ENCODE measurements at regions not wholly inside any gene's neighbourhood (a gene's known extent, or its start where the extent isn't known, plus 50 kb on each side); places are given as distances from the start of the nearest gene placed in this dataset.

DNA sequence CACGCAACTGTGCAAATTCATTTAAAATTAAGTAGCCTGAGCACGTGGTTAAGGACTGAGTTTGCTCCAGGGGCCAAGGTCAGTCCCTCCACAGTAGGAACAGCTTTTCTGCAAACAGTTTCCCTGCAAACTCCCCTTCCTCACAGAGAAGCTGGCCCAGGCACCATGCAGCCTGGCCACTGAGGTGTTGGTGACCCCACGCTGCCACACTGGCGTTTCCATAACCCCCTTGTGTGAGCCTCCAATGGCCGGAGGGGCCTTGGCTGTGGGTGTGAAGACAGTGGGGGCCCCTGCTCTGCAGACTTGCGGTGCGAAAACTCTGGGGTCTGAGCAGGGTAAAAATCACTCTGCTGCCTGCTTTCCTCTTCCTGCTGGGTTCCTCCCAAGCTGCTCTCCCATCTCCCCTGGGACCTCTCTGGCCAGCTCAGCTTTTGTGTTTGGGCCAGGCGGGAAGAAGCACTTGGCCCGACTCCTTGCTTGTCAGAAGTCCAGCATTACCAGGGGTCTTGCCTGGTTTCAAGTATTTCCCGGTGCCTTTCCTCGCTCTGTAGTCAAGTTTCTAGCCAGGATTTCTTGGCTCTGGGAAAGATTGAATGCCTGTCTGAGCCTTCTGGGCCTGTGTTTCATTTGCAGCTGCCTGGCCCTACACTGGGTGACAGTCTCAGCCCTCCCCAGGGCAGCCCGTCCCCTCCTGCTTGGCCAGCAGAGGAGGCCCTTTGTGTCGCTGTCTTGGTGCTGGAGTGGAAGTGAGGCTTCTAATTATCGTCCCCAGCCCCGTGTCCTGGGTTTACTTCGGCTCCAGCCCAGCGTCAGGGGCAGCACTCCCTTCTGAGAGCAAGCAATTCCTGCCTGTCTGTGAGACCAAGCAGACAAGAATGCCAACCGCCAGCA, 131.4 kb upstream of the SLC1A4 start:
- no peaks in the 10 kb centered on the region for H3K36me3 Mint-ChIP-seq
- no peak overlapping the region for H3K27ac Mint-ChIP-seq
- H3K27me3 Mint-ChIP-seq (ENCODE audit: low read depth) = peaks cover 27% of the 10 kb centered on the region
- ChIA-PET CTCF (interaction anchor here (1.1 to 3.3 kb wide), 6 partner anchors 10 to 527 kb away, joined by 3 to 18 read pairs (median 8); partner anchors contain the start of gene SERTAD2), POLR2A (interaction anchor here (1.3 to 2.4 kb wide), 3 partner anchors 107 to 213 kb away, joined by 3 to 12 read pairs (median 7); partner anchors contain the start of gene SERTAD2)
- H3K9me3 Mint-ChIP-seq = no peaks in the 10 kb centered on the region
- DNase-seq (ENCODE audit: low spot score) (no peak), ATAC-seq (no peak)
- H3K4me1 Mint-ChIP-seq = peaks cover 23% of the 10 kb centered on the region
- H3K4me3 Mint-ChIP-seq = no peak overlapping the region
- TF ChIP-seq, protein P1, sequence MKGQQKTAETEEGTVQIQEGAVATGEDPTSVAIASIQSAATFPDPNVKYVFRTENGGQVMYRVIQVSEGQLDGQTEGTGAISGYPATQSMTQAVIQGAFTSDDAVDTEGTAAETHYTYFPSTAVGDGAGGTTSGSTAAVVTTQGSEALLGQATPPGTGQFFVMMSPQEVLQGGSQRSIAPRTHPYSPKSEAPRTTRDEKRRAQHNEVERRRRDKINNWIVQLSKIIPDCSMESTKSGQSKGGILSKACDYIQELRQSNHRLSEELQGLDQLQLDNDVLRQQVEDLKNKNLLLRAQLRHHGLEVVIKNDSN (CRISPR knock-in tag; IDR thresholded peaks at IDR 0.05) = no peak
- TF ChIP-seq, protein P2, sequence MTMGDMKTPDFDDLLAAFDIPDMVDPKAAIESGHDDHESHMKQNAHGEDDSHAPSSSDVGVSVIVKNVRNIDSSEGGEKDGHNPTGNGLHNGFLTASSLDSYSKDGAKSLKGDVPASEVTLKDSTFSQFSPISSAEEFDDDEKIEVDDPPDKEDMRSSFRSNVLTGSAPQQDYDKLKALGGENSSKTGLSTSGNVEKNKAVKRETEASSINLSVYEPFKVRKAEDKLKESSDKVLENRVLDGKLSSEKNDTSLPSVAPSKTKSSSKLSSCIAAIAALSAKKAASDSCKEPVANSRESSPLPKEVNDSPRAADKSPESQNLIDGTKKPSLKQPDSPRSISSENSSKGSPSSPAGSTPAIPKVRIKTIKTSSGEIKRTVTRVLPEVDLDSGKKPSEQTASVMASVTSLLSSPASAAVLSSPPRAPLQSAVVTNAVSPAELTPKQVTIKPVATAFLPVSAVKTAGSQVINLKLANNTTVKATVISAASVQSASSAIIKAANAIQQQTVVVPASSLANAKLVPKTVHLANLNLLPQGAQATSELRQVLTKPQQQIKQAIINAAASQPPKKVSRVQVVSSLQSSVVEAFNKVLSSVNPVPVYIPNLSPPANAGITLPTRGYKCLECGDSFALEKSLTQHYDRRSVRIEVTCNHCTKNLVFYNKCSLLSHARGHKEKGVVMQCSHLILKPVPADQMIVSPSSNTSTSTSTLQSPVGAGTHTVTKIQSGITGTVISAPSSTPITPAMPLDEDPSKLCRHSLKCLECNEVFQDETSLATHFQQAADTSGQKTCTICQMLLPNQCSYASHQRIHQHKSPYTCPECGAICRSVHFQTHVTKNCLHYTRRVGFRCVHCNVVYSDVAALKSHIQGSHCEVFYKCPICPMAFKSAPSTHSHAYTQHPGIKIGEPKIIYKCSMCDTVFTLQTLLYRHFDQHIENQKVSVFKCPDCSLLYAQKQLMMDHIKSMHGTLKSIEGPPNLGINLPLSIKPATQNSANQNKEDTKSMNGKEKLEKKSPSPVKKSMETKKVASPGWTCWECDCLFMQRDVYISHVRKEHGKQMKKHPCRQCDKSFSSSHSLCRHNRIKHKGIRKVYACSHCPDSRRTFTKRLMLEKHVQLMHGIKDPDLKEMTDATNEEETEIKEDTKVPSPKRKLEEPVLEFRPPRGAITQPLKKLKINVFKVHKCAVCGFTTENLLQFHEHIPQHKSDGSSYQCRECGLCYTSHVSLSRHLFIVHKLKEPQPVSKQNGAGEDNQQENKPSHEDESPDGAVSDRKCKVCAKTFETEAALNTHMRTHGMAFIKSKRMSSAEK (CRISPR knock-in tag; IDR thresholded peaks at IDR 0.05; ENCODE audit: borderline replicate concordance) = no peak
- TF ChIP-seq RELA (CRISPR knock-in tag; IDR thresholded peaks at IDR 0.05; ENCODE audit: borderline replicate concordance) (no peak), TCF7 (CRISPR knock-in tag; IDR thresholded peaks at IDR 0.05; ENCODE audit: low read depth) (no peak), ZNF219 (CRISPR knock-in tag; IDR thresholded peaks at IDR 0.05; ENCODE audit: borderline replicate concordance) (no peak)
- TF ChIP-seq, protein P3, sequence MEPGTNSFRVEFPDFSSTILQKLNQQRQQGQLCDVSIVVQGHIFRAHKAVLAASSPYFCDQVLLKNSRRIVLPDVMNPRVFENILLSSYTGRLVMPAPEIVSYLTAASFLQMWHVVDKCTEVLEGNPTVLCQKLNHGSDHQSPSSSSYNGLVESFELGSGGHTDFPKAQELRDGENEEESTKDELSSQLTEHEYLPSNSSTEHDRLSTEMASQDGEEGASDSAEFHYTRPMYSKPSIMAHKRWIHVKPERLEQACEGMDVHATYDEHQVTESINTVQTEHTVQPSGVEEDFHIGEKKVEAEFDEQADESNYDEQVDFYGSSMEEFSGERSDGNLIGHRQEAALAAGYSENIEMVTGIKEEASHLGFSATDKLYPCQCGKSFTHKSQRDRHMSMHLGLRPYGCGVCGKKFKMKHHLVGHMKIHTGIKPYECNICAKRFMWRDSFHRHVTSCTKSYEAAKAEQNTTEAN (CRISPR knock-in tag; IDR thresholded peaks at IDR 0.05) = no peak

DNA sequence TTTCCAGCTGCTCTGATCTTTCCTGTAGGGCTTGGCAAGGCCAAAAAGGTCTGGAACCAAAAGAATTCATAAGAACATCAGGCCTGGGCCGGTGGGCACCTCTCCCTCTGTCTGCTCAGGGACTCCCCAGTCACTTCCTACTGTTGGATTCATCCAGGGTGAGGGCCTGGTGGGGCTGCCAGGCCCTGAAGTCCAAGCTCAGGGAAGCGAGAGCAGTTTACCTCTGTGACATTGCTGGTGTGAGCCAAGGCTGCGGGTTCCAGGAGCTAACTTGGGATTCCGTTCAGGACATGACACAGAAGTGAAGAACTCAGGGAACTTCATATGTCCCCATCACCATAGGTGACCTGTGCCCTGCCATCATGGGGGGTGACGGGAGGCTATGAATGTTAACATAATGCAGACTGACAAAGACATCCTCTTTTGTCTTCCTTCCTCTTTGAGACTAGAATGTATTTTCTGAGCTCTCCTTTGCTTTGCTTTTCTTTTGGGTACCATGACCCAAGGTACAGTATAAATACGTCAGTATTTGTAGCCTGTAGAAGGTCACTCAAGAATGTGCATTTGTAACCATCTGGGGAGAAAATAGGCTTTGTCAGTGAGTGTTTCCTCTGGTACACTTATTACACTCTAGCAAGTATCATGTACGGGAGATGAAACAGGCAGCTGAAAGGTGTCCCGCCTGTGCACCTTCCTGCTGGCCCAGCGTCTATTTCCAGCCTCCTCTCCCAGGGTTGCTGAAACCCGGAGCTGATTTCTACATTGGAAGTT, 130.5 kb upstream of the SLC1A4 start:
- ATAC-seq = no peak
- H3K36me3 Mint-ChIP-seq = no peaks in the 10 kb centered on the region
- H3K9me3 Mint-ChIP-seq = no peaks in the 10 kb centered on the region
- peaks cover 20% of the 10 kb centered on the region for H3K4me1 Mint-ChIP-seq
- ChIA-PET CTCF (interaction anchor here (0.8 to 3.3 kb wide), 14 partner anchors 8 to 528 kb away, joined by 3 to 18 read pairs (median 6); partner anchors contain the start of gene SERTAD2), POLR2A (interaction anchor here (1.3 to 2.4 kb wide), 3 partner anchors 108 to 214 kb away, joined by 3 to 12 read pairs (median 7); partner anchors contain the start of gene SERTAD2)
- DNase-seq (ENCODE audit: low spot score) = no peak
- TF ChIP-seq, protein P4, sequence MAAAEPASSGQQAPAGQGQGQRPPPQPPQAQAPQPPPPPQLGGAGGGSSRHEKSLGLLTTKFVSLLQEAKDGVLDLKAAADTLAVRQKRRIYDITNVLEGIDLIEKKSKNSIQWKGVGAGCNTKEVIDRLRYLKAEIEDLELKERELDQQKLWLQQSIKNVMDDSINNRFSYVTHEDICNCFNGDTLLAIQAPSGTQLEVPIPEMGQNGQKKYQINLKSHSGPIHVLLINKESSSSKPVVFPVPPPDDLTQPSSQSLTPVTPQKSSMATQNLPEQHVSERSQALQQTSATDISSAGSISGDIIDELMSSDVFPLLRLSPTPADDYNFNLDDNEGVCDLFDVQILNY (CRISPR knock-in tag; IDR thresholded peaks at IDR 0.05) = no peak
- TF ChIP-seq ZNF671 (CRISPR knock-in tag; IDR thresholded peaks at IDR 0.05) = no peak
- TF ChIP-seq FOXP1 (CRISPR knock-in tag; IDR thresholded peaks at IDR 0.05; ENCODE audit: borderline replicate concordance) = no peak
- no peak for TF ChIP-seq ZNF138 (CRISPR knock-in tag; conservative IDR thresholded peaks at IDR 0.05)
- TF ChIP-seq TP53 (CRISPR knock-in tag; IDR thresholded peaks at IDR 0.05) = no peak
- no peak for TF ChIP-seq SMAD4 (CRISPR knock-in tag; IDR thresholded peaks at IDR 0.05)
- TF ChIP-seq HMGA2 (CRISPR knock-in tag; IDR thresholded peaks at IDR 0.05) = no peak
- TF ChIP-seq, protein P5, sequence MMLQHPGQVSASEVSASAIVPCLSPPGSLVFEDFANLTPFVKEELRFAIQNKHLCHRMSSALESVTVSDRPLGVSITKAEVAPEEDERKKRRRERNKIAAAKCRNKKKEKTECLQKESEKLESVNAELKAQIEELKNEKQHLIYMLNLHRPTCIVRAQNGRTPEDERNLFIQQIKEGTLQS (CRISPR knock-in tag; conservative IDR thresholded peaks at IDR 0.05) = no peak
- no peak for TF ChIP-seq ATF1 (CRISPR knock-in tag; IDR thresholded peaks at IDR 0.05)
- peaks cover 27% of the 10 kb centered on the region for H3K27me3 Mint-ChIP-seq (ENCODE audit: low read depth)
- no peak overlapping the region for H3K27ac Mint-ChIP-seq
- H3K4me3 Mint-ChIP-seq = peak overlapping the region; percentile 72

Data from WTC11 (cell line).